ENCODE measurements at regions not wholly inside any gene's neighbourhood (a gene's known extent, or its start where the extent isn't known, plus 50 kb on each side); places are given as distances from the start of the nearest gene placed in this dataset.
"Not testable (repeated sequence)": the region's sequence is repeated elsewhere in the genome, so short reads cannot be mapped to it uniquely, and the experiment has no call there.

- TF ChIP-seq CTCF, POLR2AphosphoS5 (IDR thresholded peaks at IDR 0.05): not testable (repeated sequence)
Measured at GRCh38 chr10:77740396-77740795, 102.8 kb upstream of the KCNMA1 start.
